GM18870 (cell line): ENCODE measurements at regions not wholly inside any gene's neighbourhood (a gene's known extent, or its start where the extent isn't known, plus 50 kb on each side); places are given as distances from the start of the nearest gene placed in this dataset.

Source experiments
- ATAC-seq: cut with Tn5 transposase; IDR thresholded peaks from one replicate; pipeline ENCODE4 v1.9.1; 2021; ENCODE audit warnings: moderate library complexity; ENCODE audit not compliant: unreplicated experiment

DNA sequence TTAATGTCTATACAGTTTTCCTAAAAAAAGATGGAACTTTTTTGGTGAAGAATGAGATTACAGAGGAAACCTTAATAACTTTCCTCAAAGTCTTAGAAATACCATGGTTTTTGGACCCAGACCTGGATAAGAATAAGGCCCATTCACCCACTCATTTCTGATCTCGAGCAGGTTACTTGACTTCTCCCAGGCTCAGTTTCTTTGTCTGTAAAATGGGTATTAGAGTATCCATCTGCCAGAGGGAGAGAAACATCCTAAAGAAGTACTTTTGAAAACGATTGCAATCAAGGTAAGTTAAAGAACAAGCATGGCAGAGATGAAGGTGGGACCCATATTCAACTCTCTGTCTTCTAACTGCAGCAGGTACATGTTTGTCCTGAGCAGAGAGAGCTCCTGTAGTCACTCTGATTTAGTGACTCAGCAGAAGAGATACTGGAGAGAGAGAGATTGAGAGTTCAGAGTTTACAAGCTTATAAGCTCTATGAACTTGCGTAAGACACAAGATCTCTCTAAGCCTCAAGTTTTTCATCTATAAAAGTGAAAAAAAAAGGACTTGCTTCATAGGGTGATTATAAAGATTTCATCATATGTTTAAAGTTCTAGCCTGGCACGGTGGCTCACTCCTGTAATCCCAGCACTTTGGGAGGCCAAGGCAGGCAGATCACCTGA lies 379.4 kb upstream of the SGCD start:
- no peak for ATAC-seq

DNA sequence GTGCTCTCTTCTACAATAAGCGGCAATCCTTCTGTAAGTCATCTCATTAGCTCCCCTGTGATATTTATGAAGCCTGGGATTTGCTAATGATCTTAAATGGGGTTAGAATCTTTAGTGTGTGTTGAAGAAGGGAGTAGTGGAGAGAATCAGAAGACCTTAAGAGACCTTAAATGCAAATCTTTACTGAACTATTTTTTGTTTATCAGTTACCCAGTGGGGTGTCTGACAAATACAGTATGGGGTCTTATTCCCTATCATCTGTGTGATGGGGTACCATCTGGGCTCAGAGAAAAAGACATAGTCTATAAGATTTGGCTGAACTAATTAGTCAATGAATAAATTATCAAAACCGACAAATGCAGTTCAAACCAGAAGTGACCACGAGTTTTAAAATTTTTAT lies 378.4 kb upstream of the SGCD start:
- no peak for ATAC-seq

GRCh38 chr5:155952486-155953089 lies 374.4 kb upstream of the SGCD start:
- no peak for ATAC-seq

DNA sequence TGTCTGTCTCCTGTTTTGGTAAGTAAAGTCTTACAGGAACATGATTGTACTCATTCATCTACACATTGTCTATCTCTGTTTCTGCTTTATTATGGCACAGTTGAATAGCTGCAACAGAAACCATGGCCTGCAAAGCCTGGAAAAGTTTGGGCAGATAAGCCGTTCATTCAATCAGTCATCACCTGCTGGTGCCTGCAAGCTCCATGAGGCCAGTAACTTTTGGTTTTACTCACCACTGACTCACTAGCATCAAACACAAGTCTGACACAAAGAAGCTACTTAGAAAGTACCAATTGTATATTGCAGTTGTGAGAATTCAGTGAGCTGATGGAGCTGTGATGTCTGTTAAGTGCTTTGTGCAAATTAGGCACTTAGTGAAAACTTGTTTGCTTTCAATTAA lies 373.6 kb upstream of the SGCD start:
- ATAC-seq, result no peak

DNA sequence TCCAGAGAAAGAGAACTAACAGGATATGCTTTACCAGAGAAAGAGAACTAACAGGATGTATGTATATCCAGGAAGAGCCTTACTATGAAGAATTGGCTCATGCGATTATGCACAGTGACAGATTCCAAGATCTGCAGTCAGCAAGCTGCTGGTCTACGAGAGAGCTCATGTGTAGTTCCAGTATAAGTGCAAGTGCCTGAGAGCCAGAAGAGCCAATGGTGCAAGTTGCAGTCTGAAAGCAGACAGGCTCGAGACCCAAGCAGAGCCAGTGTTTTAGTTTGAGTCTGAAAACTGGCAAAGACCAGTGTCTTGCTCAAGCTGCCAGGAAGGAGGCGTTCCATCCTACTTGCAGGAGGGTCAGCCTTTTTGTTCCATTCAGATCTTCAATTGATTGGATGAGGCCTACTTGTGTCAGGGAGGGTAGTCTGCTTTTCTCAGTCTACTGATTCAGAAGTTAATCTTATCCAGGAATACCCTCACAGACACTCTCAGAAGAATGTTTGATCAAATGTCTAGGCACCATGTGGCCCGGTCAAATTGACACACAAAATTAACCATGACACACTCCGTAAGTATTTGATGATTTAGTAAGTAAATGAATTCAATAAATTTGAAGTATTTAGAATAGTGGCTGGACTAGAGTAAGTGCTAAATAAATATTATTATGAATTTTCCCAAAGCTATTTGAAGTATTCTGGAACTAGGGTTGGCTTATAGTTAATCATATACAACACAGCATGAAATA lies 372.1 kb upstream of the SGCD start:
- ATAC-seq, result no peak

- ATAC-seq, result no peak
Measured at GRCh38 chr5:155957884-155958283, 369.1 kb upstream of the SGCD start.

GRCh38 chr5:155959082-155959481 lies 367.9 kb upstream of the SGCD start:
- ATAC-seq, result no peak

DNA sequence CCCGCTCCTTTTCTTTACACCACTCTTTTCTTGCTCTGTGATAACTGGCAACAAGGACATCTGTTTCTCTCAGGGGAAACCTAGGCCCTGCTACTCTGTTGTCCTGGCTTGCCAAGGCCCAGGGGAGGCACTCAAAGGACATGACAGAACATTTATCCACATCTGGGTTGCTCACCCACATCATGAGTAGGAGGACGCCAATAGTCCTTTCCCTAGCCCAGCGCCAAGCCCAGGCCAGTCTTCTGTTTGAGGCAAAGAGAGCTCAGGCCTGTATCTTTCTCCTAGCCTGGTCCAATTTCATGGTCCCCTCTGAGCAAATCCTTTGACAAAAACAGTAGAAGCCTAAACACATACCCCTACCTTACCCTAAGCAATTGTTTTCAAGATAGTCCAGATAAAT lies 366.8 kb upstream of the SGCD start:
- ATAC-seq, result no peak

DNA sequence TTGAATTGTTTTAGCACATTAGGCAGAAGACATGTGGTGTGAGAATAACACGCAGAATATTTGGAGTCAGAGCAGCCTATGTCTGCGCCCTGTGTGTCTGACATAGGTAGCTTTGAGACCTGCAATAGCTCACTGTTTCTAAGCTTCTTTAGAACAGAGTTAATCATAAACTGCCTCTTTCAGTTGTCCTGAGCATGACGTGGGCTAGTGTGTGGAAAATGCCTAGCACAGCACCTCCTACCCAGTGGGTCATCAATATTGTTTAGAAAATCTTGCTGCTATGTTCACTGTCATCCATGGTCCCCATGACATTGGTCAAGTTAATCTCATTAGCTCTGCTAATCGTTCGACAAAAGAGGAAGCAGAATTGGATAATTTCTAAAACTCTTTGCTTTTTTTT lies 357.4 kb upstream of the SGCD start:
- no peak for ATAC-seq

GRCh38 chr5:155974369-155974768 lies 352.6 kb upstream of the SGCD start:
- ATAC-seq, result no peak

DNA sequence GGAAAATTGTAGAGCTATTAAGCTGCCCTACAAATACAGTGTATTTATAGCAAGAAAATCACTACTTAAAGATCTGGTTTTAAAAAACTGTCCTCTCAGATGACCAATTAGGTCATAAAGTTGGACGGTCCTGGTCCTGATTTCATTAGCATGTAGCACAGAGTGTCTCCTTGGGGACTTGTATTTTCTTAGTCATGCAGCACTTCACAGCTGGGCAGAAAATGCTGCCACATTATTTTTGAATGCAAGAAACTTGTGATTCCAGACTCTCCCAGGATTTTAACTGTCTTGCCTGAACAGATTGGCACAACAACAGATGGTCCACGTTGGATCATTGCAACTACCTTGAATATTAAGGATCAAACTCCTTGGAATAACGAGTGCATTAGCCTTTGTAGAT lies 348.1 kb upstream of the SGCD start:
- no peak for ATAC-seq

DNA sequence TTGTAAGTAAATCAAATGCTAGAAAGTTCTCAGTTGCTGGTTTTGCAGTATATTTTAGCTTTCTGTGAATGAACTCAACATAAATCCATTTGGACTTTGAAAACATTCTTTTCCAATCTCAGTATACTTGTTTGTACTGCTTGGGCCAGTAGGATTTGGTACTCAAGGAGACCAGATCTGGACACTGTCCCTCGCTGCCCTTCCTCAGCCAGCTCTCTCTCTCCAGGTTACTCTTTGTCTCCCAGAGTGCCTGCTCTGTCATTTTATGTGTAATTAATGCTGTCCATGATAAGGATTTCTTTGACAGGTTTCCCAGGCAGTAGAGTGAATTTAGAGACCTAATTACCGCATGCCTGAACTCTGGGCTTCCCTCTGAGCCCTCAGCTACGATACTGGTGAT lies 344.6 kb upstream of the SGCD start:
- no peak for ATAC-seq

GRCh38 chr5:155983954-155984353 lies 343.0 kb upstream of the SGCD start:
- ATAC-seq, result no peak

GRCh38 chr5:155987265-155987810 lies 339.6 kb upstream of the SGCD start:
- ATAC-seq, result no peak

GRCh38 chr5:155989879-155990278 lies 337.1 kb upstream of the SGCD start:
- no peak for ATAC-seq

- ATAC-seq, result no peak
Measured at GRCh38 chr5:155996123-155996522, 330.8 kb upstream of the SGCD start.

GRCh38 chr5:155998257-155998656 lies 328.7 kb upstream of the SGCD start:
- no peak for ATAC-seq

DNA sequence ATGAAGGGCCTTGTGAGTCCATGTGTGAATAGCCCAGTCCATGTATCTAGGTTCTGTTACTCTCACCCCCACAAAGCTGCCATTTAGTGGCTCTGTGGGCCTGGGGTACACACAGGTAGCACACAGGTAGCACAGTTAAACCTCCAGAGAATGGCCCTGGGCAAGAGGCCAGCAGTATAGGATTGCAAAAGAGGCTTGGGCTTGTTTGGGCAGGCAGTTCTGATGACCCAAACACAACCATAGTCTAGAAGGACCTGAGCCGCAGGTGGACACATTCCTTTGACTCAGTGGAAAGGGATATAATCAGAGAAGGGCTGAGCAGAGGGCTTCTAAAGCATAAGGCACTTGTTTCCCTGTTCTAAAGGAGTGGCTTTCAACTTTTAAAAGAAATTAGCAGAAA lies 326.8 kb upstream of the SGCD start:
- no peak for ATAC-seq

- no peak for ATAC-seq
Measured at GRCh38 chr5:156004754-156005153, 322.2 kb upstream of the SGCD start.

DNA sequence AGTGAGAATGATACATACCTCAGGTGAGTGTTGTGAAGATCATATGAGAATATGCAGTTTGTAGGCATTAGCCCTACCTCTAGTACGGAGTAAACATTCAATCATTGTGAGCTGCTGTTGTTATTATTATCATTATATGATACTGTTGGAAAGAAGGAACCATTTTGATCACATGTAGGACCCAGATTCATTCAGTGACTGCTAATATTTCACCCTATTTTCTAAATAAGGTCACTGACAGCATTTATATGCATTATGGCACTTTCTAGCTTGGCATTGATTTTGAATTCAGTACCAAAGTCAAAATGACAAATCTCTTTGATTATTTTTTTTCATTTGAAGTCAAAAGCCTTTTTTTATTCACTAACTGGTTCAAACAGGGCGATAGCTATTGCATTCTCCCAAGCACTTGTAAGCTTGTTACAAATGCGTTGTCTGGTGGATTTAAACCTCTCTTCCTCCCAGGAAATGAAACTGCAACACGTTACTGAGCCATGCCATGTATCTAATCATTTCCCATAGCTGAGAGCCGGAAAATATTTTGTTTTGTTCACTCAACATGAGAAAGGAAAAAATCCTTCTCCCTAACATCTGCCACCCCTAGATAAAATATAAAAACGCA lies 320.8 kb upstream of the SGCD start:
- ATAC-seq, result no peak

- no peak for ATAC-seq
Measured at GRCh38 chr5:156008844-156009243, 318.1 kb upstream of the SGCD start.

DNA sequence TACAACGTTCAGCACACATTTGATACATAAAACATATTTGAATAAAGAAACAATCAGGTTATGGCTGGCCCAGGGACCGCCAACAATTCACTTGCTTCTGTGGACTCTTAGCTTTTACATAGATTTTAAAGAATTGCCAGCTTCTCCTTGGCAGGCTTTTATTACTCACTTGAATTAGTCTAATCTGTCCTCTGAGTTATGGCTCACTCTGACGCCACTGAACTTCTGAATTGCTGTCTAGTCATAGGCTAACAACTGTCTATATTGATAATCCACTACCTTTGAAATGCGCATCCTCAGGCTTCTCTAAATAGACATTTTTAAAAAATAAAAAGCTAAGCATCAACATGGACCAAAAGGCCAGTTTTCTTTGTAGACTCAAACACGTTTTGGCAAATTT lies 317.4 kb upstream of the SGCD start:
- ATAC-seq, result no peak
